PFSK-1 (cell line): ENCODE measurements at regions not wholly inside any gene's neighbourhood (a gene's known extent, or its start where the extent isn't known, plus 50 kb on each side); places are given as distances from the start of the nearest gene placed in this dataset.

Experiments used
- FOXP2 ChIP-seq: optimal IDR thresholded peaks from 2 replicates; pipeline ENCODE3; 2011; ENCODE audit warnings: borderline replicate concordance, control low read depth, inconsistent platforms; ENCODE audit not compliant: insufficient read depth; ENCODE audit errors: extremely low read length, extremely low read depth
- POLR2AphosphoS5 ChIP-seq: IDR thresholded peaks from 2 replicates; pipeline ENCODE4 v1.6.1; 2012; ENCODE audit warnings: low read depth, mild to moderate bottlenecking, control low read depth, low read length, moderate library complexity
- REST ChIP-seq, 2 experiments: IDR thresholded peaks; 2 replicates each; pipeline versions ENCODE4 v1.6.1 to v1.8.0; 2011 to 2012; ENCODE audit warnings: low read depth in 2 of 2, low read length in 2 of 2, control low read depth in 1 of 2, inconsistent platforms in 1 of 2, mild to moderate bottlenecking in 1 of 2, moderate library complexity in 1 of 2; ENCODE audit not compliant: insufficient read depth in 1 of 2
- SIN3A ChIP-seq: IDR thresholded peaks from 2 replicates; pipeline ENCODE4 v1.6.1; 2012; ENCODE audit warnings: mild to moderate bottlenecking, low read length, moderate library complexity, borderline replicate concordance; ENCODE audit not compliant: insufficient read depth
- TAF1 ChIP-seq: IDR thresholded peaks from 2 replicates; pipeline ENCODE4 v1.6.1; 2012; ENCODE audit warnings: low read length, control low read depth, borderline replicate concordance; ENCODE audit not compliant: insufficient read depth

GRCh38 chr9:13548535-13548934 is 269.0 kb upstream of the MPDZ start:
- TF ChIP-seq FOXP2 (no peak), SIN3A (no peak), REST (IDR thresholded peaks at IDR 0.05; ENCODE audit: insufficient read depth in 1 of 2, low read depth in 2 of 2, low read length in 2 of 2) (no peak), TAF1 (no peak), POLR2AphosphoS5 (no peak)

GRCh38 chr9:13535141-13535540 is 255.6 kb upstream of the MPDZ start:
- no peak for TF ChIP-seq SIN3A
- no peak for TF ChIP-seq POLR2AphosphoS5
- TF ChIP-seq TAF1: no peak
- no peak for TF ChIP-seq REST (IDR thresholded peaks at IDR 0.05; ENCODE audit: insufficient read depth in 1 of 2, low read depth in 2 of 2, low read length in 2 of 2)
- no peak for TF ChIP-seq FOXP2

- TF ChIP-seq FOXP2 (no peak), REST (IDR thresholded peaks at IDR 0.05; ENCODE audit: insufficient read depth in 1 of 2, low read depth in 2 of 2, low read length in 2 of 2) (no peak), POLR2AphosphoS5 (no peak), SIN3A (no peak), TAF1 (no peak)
Observed at GRCh38 chr9:13534006-13534405, 254.5 kb upstream of the MPDZ start.

GRCh38 chr9:13532407-13532806 is 252.9 kb upstream of the MPDZ start:
- TF ChIP-seq REST (IDR thresholded peaks at IDR 0.05; ENCODE audit: insufficient read depth in 1 of 2, low read depth in 2 of 2, low read length in 2 of 2) (no peak), FOXP2 (no peak), TAF1 (no peak), POLR2AphosphoS5 (no peak), SIN3A (no peak)

- TF ChIP-seq POLR2AphosphoS5 (no peak), REST (IDR thresholded peaks at IDR 0.05; ENCODE audit: insufficient read depth in 1 of 2, low read depth in 2 of 2, low read length in 2 of 2) (no peak), SIN3A (no peak), TAF1 (no peak), FOXP2 (no peak)
Observed at GRCh38 chr9:13529321-13530104, 250.0 kb upstream of the MPDZ start.
